Panc1 (cell line): ENCODE measurements at regions not wholly inside any gene's neighbourhood (a gene's known extent, or its start where the extent isn't known, plus 50 kb on each side); places are given as distances from the start of the nearest gene placed in this dataset.
"Not testable (repeated sequence)": the region's sequence is repeated elsewhere in the genome, so short reads cannot be mapped to it uniquely, and the experiment has no call there.

Experiments used
- ATAC-seq: fragments of 200-7000 bp; cut with Tn5 transposase; 2 replicates; pipeline ENCODE4 v1.9.1; 2020; ENCODE audit warnings: mild to moderate bottlenecking, moderate library complexity
- BruUV-seq: library from RNA; stranded (reverse); fragments of 400-500 nt; replicated peaks from 2 replicates; lab custom pipeline; 2021; lab: Mats Ljungman, UMichigan
- CTCF ChIA-PET: fragments of 300-600 bp; sonication (Branson Sonifier 250); formaldehyde crosslinking; loops from one replicate; lab custom pipeline; 2022; ENCODE audit warnings: antibody characterized with exemption; lab: Charles Lee
- POLR2A ChIA-PET: fragments of 300-600 bp; sonication (Branson Sonifier 250); formaldehyde crosslinking; loops from one replicate; lab custom pipeline; 2022; ENCODE audit warnings: antibody characterized with exemption; lab: Charles Lee
- DNase-seq: peaks from one replicate; pipeline ENCODE4 v3.0.0-alpha.2; 2010; ENCODE audit warnings: low read depth, low spot score
- H3K27ac ChIP-seq: 2 replicates; pipeline ENCODE4 v1.5.1; 2011; ENCODE audit warnings: mild to moderate bottlenecking, low read length, inconsistent platforms
- H3K27me3 ChIP-seq: fragments of 200-500 bp; sonication (Bioruptor generic); 2 replicates; pipeline ENCODE4 v1.6.0; 2014; ENCODE audit warnings: low read length, inconsistent platforms; ENCODE audit not compliant: control insufficient read depth, insufficient read depth
- H3K36me3 ChIP-seq: fragments of 200-500 bp; sonication (Bioruptor generic); 2 replicates; pipeline ENCODE4 v1.5.1; 2014; ENCODE audit warnings: inconsistent platforms, mild to moderate bottlenecking, low read length, moderate library complexity; ENCODE audit not compliant: control insufficient read depth, insufficient read depth
- H3K4me1 ChIP-seq: 2 replicates; pipeline ENCODE4 v1.5.1; 2011; ENCODE audit warnings: inconsistent platforms, mild to moderate bottlenecking, low read length, moderate library complexity; ENCODE audit not compliant: control insufficient read depth, insufficient read depth
- H3K4me3 ChIP-seq, 2 experiments: 2 replicates each; pipeline ENCODE4 v1.5.1; 2011 to 2012; ENCODE audit warnings: low read depth in 2 of 2, low read length in 2 of 2, mild to moderate bottlenecking in 2 of 2, inconsistent platforms in 1 of 2, moderate library complexity in 1 of 2
- H3K9me3 ChIP-seq: fragments of 200-500 bp; sonication (Bioruptor generic); 2 replicates; pipeline ENCODE4 v1.5.1; 2014; ENCODE audit warnings: low read depth, mild to moderate bottlenecking, inconsistent platforms, low read length, moderate library complexity; ENCODE audit not compliant: control insufficient read depth, insufficient read depth
- CTCF ChIP-seq: fragments of 450-650 bp; IDR thresholded peaks from 2 replicates; pipeline ENCODE4 v1.5.1; 2017; ENCODE audit warnings: mild to moderate bottlenecking
- POLR2AphosphoS5 ChIP-seq: IDR thresholded peaks from 2 replicates; pipeline ENCODE4 v1.6.1; 2012; ENCODE audit warnings: mild to moderate bottlenecking, low read depth, low read length, moderate library complexity
- REST ChIP-seq, 2 experiments: IDR thresholded peaks; 2 replicates each; pipeline ENCODE4 v1.6.1; 2011 to 2012; ENCODE audit warnings: low read depth in 2 of 2, control low read depth in 1 of 2, low read length in 1 of 2, mild to moderate bottlenecking in 1 of 2, moderate library complexity in 1 of 2; ENCODE audit not compliant: insufficient read depth in 1 of 2
- SIN3A ChIP-seq: IDR thresholded peaks from 2 replicates; pipeline ENCODE4 v1.6.1; 2012; ENCODE audit warnings: low read depth, mild to moderate bottlenecking, low read length, moderate library complexity, borderline replicate concordance; ENCODE audit not compliant: insufficient read depth
- TCF7L2 ChIP-seq: IDR thresholded peaks from 2 replicates; pipeline ENCODE4 v1.6.1; 2011; ENCODE audit warnings: mild to moderate bottlenecking, low read depth, low read length, inconsistent platforms
- in situ Hi-C: cut with HindIII; loops from 2 replicates; pipeline ENCODE4 v1.10.0; 2016; ENCODE audit warnings: low sequenced_read_pairs, low pct_unique_long_range_greater_than_20kb
- intact Hi-C: fragments of 100-400 bp; cut with micrococcal nuclease; formaldehyde crosslinking; loops from one replicate; pipeline ENCODE4 v1.10.0; 2022; ENCODE audit not compliant: unreplicated experiment

- no peak overlapping the region for H3K4me3 ChIP-seq
- BruUV-seq, result no TSS peak
- POLR2A ChIA-PET, result no interaction called here
- no peaks in the 10 kb centered on the region for H3K36me3 ChIP-seq
- H3K4me1 ChIP-seq, result no peaks in the 10 kb centered on the region
- no peak overlapping the region for H3K27ac ChIP-seq
- TF ChIP-seq CTCF (no peak), TCF7L2 (no peak), REST (IDR thresholded peaks at IDR 0.05; ENCODE audit: insufficient read depth in 1 of 2, low read depth in 2 of 2, low read length in 1 of 2) (no peak), SIN3A (no peak), POLR2AphosphoS5 (no peak)
- DNase-seq (no peak), ATAC-seq (no peak)
- CTCF ChIA-PET, result no interaction called here
- in situ Hi-C loops, result no loop called here
- no peaks in the 10 kb centered on the region for H3K27me3 ChIP-seq
- intact Hi-C loops, result no loop called here
- H3K9me3 ChIP-seq, result no peaks in the 10 kb centered on the region
Measured at GRCh38 chr4:138338840-138339239, 96.7 kb upstream of the SLC7A11 start.

GRCh38 chr4:138338222-138338621, 96.1 kb upstream of the SLC7A11 start:
- H3K9me3 ChIP-seq, H3K27me3 ChIP-seq, BruUV-seq, POLR2A ChIA-PET, H3K36me3 ChIP-seq, H3K27ac ChIP-seq, intact Hi-C loops, DNase-seq, CTCF ChIA-PET, H3K4me1 ChIP-seq, in situ Hi-C loops, ATAC-seq, H3K4me3 ChIP-seq: not testable (repeated sequence)

- POLR2A ChIA-PET, result no interaction called here
- in situ Hi-C loops (no loop called here), intact Hi-C loops (no loop called here)
- CTCF ChIA-PET, result no interaction called here
- H3K27me3 ChIP-seq, result no peaks in the 10 kb centered on the region
- BruUV-seq, result no TSS peak
- H3K9me3 ChIP-seq, result no peaks in the 10 kb centered on the region
- no peak for TF ChIP-seq TCF7L2
- no peak for TF ChIP-seq REST (IDR thresholded peaks at IDR 0.05; ENCODE audit: insufficient read depth in 1 of 2, low read depth in 2 of 2, low read length in 1 of 2)
- TF ChIP-seq POLR2AphosphoS5, result no peak
- no peak for TF ChIP-seq CTCF
- TF ChIP-seq SIN3A, result no peak
- H3K4me1 ChIP-seq, result no peaks in the 10 kb centered on the region
- H3K36me3 ChIP-seq, result no peaks in the 10 kb centered on the region
- ATAC-seq (no peak), DNase-seq (no peak)
- no peak overlapping the region for H3K27ac ChIP-seq
- no peak overlapping the region for H3K4me3 ChIP-seq
Measured at GRCh38 chr4:138334346-138335016, 92.3 kb upstream of the SLC7A11 start.
